HFFc6 (cell line): ENCODE measurements at regions not wholly inside any gene's neighbourhood (a gene's known extent, or its start where the extent isn't known, plus 50 kb on each side); places are given as distances from the start of the nearest gene placed in this dataset.

Experiments used
- DNase-seq: peaks from one replicate; pipeline ENCODE4 v3.0.0-alpha.2; 2018
- H3K27ac Mint-ChIP-seq: 2 replicates; pipeline ENCODE4 v1.8.0; 2020; ENCODE audit warnings: mild to moderate bottlenecking, mixed read lengths
- H3K27me3 Mint-ChIP-seq: 2 replicates; pipeline ENCODE4 v1.8.0; 2021; ENCODE audit warnings: mild to moderate bottlenecking, moderate library complexity, mixed read lengths; ENCODE audit not compliant: insufficient read depth
- H3K36me3 Mint-ChIP-seq: 2 replicates; pipeline ENCODE4 v1.8.0; 2021; ENCODE audit warnings: low read depth, mixed read lengths
- H3K4me1 Mint-ChIP-seq: 2 replicates; pipeline ENCODE4 v1.8.0; 2020; ENCODE audit warnings: low read depth, mixed read lengths
- H3K4me3 Mint-ChIP-seq: 2 replicates; pipeline ENCODE4 v1.8.0; 2020; ENCODE audit warnings: mild to moderate bottlenecking, moderate library complexity, mixed read lengths
- H3K9me3 Mint-ChIP-seq: 2 replicates; pipeline ENCODE4 v1.8.0; 2020; ENCODE audit warnings: mild to moderate bottlenecking, mixed read lengths
- CTCF ChIP-seq: fragments of 200-600 bp; sonication (generic); IDR thresholded peaks from 2 replicates; pipeline ENCODE4 v1.5.0; 2021; ENCODE audit warnings: antibody characterized with exemption, mild to moderate bottlenecking

DNA sequence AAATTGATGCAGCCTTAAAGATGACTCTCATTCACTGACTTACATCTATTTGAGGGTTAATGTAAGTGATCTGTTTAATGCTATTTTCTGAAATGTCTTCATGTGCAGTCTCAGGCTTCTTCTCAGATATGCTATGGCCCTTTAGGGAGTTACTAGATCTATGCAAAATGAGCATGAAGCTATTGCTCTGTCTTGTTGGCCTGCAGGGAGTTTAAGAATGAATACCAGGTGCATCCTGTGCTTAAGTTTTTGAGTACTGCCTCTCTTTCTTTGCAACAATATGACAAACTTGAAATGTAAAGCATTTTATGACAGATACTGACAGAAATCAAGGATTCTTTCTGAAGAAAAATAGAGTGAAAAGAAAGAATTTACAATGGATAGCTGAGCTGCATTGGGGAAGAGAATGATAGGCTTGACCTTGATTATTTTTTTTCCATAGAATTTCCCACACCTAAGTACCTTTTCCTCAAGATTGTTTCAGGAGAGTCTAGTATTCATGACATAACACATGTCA, 1058.3 kb upstream of the TMEFF2 start:
- H3K9me3 Mint-ChIP-seq: peaks cover 52% of the 10 kb centered on the region
- H3K4me3 Mint-ChIP-seq: no peak overlapping the region
- no peak for DNase-seq
- no peak for TF ChIP-seq CTCF
- no peaks in the 10 kb centered on the region for H3K27me3 Mint-ChIP-seq
- no peaks in the 10 kb centered on the region for H3K4me1 Mint-ChIP-seq
- H3K27ac Mint-ChIP-seq: no peak overlapping the region
- no peaks in the 10 kb centered on the region for H3K36me3 Mint-ChIP-seq

- Mint-ChIP-seq H3K36me3 (no peaks in the 10 kb centered on the region), H3K4me3 (no peak overlapping the region), H3K4me1 (no peaks in the 10 kb centered on the region), H3K9me3 (peaks cover 44% of the 10 kb centered on the region), H3K27ac (no peak overlapping the region), H3K27me3 (no peaks in the 10 kb centered on the region)
- DNase-seq: no peak
- TF ChIP-seq CTCF: no peak
These were observed 1057.2 kb upstream of the TMEFF2 start for GRCh38 chr2:193251909-193252308.

DNA sequence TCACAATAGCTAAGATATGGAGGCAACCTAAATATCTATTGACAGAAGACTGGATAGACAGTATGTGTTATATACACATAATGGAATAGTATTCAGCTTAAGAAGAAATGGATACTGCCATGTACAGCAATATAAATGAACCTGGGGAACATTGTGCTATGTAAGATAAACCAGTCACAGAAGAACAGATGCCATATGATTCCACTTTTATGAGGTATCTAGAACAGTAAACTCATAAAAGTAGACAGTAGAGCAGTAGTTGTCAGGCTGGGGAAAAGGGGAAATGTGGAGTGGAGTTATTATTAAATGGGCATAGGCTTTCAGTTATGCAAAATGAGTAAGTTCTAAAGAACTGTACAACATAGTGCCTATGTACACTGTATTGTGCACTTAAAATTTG, 1055.7 kb upstream of the TMEFF2 start:
- no peak for TF ChIP-seq CTCF
- no peak for DNase-seq
- H3K36me3 Mint-ChIP-seq: no peaks in the 10 kb centered on the region
- H3K27me3 Mint-ChIP-seq: no peaks in the 10 kb centered on the region
- no peaks in the 10 kb centered on the region for H3K4me1 Mint-ChIP-seq
- peaks cover 46% of the 10 kb centered on the region for H3K9me3 Mint-ChIP-seq
- H3K4me3 Mint-ChIP-seq: no peak overlapping the region
- H3K27ac Mint-ChIP-seq: no peak overlapping the region

- no peak; the same call in 1 of the 2 replicates for TF ChIP-seq CTCF
- H3K9me3 Mint-ChIP-seq: peaks cover 9% of the 10 kb centered on the region
These were observed 1046.0 kb upstream of the TMEFF2 start for GRCh38 chr2:193240752-193241151.

DNA sequence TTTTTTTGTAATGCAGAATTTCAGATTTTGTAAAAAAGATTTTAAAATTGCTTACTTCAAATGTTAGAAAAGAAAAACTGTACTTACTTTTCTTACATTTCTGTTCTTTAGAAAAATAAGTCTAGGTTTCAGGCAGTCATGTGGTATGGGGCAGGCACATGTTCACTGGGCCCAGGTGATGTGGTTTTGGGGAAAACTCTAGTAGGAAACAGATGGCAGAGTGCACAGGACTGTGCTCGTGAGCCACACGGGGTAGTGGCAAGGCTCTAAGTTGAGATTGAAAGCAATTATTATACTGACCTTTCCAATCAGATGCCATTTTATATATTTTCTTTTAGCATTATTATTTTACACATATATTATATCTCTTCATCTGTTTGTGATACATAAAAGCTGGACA, 1036.9 kb upstream of the TMEFF2 start:
- DNase-seq: no peak
- H3K9me3 Mint-ChIP-seq: peaks cover 52% of the 10 kb centered on the region
- no peaks in the 10 kb centered on the region for H3K4me1 Mint-ChIP-seq
- no peak for TF ChIP-seq CTCF
- no peaks in the 10 kb centered on the region for H3K27me3 Mint-ChIP-seq
- H3K27ac Mint-ChIP-seq: no peak overlapping the region
- H3K4me3 Mint-ChIP-seq: no peak overlapping the region
- H3K36me3 Mint-ChIP-seq: no peaks in the 10 kb centered on the region

More at GRCh38 chr2:193240752-193241151, 1046.0 kb upstream of the TMEFF2 start:
- Mint-ChIP-seq H3K4me1 (no peaks in the 10 kb centered on the region), H3K27me3 (no peaks in the 10 kb centered on the region), H3K36me3 (no peaks in the 10 kb centered on the region), H3K4me3 (no peak overlapping the region), H3K27ac (no peak overlapping the region)
- DNase-seq: no peak

DNA sequence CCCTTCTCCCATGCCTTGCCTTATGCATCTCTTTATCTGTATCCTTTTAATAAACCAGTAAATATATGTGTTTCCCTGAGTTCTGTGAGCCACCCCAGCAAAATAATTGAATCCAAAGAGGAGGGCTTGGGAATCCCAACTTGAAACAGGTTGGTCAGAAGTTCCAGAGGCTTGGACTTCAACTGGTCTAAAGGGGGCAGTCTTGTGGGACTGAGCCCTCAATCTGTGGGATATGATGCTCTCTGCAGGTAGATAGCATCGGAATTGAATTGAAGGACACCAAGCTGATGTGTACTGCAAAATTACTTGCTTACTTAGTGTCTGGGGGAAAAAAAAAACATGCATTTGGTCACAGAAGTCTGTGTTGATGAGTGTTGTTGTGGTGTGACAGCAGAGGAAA, 1033.5 kb upstream of the TMEFF2 start:
- TF ChIP-seq CTCF: no peak
- no peak overlapping the region for H3K4me3 Mint-ChIP-seq
- no peaks in the 10 kb centered on the region for H3K36me3 Mint-ChIP-seq
- no peaks in the 10 kb centered on the region for H3K27me3 Mint-ChIP-seq
- no peak overlapping the region for H3K27ac Mint-ChIP-seq
- H3K4me1 Mint-ChIP-seq: no peaks in the 10 kb centered on the region
- H3K9me3 Mint-ChIP-seq: peaks cover 58% of the 10 kb centered on the region
- DNase-seq: no peak
